HG03439 (cell line): ENCODE measurements at regions not wholly inside any gene's neighbourhood (a gene's known extent, or its start where the extent isn't known, plus 50 kb on each side); places are given as distances from the start of the nearest gene placed in this dataset.
"Not testable (repeated sequence)": the region's sequence is repeated elsewhere in the genome, so short reads cannot be mapped to it uniquely, and the experiment has no call there.

ENCODE experiments used
- ATAC-seq: cut with Tn5 transposase; IDR thresholded peaks from one replicate; pipeline ENCODE4 v1.9.1; 2021; ENCODE audit warnings: mild to moderate bottlenecking, moderate library complexity; ENCODE audit not compliant: unreplicated experiment

DNA sequence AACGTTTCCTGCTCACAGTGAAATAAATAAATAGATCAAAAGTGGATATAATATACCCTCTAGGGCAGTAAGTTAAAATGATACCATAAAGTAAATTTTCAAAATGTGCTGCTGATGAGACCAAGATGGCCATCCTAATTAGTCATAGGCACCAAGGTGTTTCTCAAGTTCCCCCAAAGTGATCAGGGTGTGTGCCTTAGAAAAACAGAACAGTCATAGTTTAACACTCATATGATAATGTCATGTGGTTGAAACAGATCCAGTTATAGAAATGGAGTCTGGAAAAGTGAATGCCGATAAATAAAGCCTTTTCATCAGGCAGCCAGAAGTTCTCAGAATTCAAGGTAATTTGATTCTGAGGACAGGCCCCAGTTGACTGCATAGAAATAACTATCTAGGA is 161.5 kb upstream of the CDKN2B start:
- no peak for ATAC-seq

DNA sequence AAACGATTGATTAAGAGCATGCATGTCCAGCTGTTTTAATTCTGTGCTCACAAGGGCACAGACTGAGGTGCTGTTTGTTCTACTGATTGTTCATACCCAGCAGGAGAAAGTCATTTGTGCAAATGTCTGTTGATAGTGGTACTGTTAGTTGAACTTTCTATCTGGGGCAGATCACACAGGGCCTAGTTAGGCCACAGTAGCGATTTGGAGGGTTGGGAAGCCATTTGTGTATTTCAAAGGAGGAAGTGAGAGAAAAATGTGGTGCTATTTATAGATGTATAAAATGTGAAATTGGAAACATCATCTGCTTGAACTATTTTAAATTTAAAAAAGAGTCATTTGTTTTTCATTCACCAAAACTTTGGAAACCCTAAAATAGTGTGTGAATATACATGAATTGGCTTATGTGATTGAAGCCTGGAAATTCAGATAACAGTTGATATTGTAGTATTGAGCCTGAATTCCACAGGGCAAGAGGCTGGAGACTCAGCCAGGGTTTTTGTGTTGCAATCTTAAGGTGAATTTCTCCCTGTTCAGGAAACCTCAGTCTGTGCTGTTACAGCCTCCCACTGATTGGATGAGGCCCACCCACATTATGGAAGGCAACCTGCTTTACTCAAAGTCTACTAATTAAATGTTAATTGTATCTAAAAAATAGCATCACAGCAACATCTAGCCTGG is 162.0 kb upstream of the CDKN2B start:
- no peak for ATAC-seq

DNA sequence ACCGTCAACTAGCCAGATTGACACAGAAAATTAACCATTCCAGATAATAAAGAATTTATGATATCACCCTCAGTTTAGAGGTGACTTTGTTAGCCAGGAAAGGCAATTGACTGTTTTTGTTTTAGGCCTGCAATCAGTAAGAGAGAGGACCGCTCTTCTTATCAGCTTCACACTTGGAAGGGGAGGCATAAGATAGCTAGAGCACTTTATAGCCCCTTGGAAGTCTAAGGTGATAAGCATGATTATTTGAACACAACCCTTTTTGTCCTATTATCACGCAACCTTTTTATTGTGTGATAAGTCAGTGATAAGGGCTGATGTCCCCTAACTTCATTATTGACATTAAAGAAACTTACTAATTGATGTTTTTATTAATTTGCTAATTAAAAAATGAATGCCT is 162.6 kb upstream of the CDKN2B start:
- no peak for ATAC-seq

DNA sequence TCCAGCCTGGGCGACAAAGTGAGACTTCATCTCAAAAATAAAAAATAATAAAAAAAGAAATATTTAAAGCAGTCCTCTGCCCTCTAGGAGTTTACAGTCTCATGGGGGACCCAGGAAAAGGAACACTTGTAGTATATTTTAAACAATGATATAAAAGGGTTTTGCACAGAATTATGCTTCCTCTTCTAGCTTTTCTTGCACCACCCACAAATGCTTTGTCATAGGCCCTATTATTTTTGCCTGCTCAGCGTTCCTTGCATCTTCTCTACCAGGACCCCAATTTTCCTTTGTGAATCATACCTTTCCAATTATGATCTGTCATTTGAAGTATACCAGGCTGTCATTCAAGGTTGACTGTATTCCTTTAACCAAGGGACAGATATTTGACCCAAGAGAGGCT is 164.8 kb upstream of the CDKN2B start:
- ATAC-seq = no peak

DNA sequence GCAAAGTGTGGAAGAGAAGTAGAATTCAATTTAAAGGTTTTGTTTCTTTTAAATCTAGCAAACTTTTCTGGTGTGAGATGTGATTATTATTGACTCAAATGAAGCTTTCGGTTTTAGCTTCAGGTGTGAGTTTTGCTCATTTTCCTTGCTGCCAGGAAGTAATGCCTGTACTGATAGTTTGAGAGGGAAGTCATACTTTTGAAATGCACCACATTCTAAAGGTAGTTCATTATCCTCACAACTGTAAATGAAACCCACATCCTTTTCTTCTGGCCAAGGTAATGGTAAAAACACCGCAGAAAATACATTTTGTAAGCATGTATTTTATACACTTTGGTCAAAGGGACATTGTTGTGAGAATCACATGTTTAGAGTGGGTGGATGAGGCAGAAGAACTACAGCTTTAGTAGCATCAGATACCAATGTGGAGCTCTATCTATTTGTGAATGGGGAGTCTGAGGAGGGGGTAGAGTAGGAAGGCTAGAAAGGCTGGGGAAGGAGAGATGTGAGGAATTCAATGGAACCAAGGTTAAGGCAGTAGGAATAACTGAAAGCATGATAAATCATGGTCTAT is 167.0 kb upstream of the CDKN2B start:
- no peak for ATAC-seq

DNA sequence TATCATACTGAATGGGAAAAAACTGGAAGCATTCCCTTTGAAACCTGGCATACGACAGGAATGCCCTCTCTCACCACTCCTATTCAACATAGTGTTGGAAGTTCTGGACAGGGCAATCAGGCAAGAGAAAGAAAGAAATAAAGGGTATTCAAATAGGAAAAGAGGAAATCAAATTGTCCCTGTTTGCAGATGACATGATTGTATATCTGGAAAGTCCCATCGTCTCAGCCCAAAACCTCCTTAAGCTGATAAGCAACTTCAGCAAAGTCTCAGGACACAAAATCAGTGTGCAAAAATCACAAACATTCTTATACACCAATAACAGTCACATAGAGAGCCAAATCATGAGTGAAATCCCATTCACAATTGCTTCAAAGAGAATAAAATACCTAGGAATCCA is 171.9 kb upstream of the CDKN2B start:
- not testable (repeated sequence) for ATAC-seq

DNA sequence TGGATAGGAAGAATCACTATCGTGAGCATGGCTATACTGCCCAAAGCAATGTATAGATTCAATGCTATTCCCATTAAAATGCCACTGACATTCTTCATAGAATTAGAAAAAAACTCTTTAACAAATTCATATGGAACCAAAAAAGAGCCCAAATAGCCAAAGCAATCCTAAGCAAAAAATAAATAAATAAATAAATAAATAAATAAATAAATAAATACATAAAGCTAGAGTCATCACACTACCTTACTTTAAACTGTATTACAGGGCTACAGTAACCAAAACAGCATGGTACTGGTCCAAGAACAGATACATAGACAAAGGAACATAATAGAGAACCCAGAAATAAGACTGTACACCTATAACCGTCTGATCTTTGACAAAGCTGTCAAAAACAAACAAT is 180.4 kb upstream of the CDKN2B start:
- no peak for ATAC-seq

DNA sequence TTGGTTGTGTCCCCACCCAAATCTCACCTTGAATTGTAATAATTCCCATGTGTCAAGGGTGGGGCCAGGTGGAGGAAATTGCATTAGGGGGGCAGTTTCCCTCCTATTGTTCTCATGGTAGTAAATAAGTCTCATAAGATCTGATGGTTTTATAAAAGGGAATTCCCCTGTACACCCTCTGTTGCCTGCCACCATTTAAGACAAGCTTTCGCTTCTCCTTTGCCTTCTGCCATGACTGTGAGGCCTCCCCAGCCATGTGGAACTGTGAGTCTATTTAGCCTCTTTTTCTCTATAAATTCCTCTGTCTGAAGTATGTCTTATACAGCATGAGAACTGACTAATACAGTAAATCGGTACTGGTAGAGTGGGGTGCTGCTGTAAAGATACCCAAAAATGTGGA is 187.9 kb upstream of the CDKN2B start:
- ATAC-seq = not testable (repeated sequence)

DNA sequence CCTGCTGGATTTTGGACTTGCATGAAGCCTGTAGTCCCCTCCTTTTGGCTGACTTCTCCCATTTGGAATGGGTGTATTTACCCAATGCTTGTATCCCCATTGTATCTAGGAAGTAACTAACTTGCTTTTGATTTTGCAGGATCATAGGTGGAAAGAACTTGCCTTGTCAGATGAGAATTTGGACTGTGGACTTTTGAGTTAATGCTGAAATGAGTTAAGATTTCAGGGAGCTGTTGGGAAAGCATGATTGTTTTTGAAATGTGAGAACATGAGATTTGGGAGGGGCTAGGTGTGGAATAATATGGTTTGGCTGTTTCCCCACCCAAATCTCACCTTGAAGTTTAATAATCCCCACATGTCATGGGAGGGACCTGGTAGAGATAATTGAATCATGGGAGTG is 189.6 kb upstream of the CDKN2B start:
- no peak for ATAC-seq

DNA sequence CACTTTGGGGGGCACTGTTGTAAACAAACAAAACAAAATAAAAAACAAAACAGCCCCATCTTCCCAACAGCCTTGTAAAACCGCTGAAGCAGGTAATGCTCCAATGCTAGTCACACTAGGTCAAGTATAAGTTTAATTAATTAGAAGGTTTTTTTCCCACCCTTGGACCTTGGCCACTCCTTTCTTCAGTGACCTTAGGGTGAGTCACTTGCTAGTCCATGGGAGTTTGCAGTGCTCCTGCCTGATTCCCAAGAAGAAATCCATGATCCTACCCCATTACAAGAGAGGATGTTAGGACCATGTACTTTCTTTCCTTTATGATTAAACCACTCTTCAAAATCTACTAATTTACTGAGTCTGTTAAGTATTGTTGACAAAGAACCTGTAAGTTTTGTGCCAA is 192.2 kb upstream of the CDKN2B start:
- ATAC-seq = no peak

DNA sequence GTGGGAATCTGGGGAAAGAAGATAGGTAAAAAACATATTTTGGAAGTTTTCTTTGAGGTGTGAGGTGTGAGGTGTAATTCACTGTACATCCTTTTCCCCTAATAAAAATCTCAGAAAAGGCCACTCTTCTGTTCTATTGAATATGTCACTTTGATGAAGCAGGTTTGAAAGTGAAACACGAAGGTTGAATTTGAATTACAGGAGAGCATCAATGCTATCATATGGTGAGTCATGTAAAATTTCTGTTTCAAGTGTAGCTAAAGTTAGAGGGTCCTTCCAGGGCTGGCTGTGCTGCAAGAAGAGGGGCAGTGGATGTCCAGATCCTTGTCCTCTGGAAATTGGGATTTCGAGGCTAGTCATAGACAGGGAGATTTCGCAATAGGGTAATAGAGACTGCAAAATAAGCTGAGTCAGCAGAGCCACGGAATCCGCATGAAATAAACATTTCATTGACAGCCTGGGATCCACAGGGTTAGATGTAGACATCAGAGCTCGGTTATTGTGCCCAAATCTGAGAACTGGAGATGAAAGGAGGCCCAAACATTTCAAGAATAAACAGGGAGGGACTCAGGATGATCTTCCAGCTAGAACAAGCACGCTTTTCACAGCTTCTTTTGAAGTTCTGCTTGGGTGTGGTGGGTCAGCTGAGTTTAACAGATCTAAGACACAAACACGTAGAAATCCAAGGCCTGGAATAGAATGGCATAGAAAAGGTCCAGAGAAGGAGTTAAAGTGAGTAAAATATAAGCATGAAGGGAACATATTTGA is 194.4 kb upstream of the CDKN2B start:
- ATAC-seq = no peak

DNA sequence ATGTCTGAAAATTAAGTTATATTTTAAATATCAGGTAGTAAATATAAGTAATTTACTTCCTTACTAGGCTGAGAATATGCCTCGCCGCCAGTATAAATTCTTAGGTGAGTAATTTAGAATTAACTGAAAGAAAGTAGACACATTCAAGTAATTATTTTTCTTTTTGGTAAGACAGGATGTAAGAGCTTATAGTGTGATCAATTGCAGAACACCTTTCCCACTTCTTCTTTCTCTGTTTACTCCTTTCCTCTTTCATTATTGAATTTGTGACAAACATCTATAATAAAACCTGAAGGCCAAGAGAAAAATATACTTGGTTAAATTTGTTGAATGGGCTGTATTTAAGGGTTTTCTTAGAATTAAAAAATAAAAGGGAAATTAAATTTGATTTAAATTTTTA is 195.1 kb upstream of the CDKN2B start:
- no peak for ATAC-seq

DNA sequence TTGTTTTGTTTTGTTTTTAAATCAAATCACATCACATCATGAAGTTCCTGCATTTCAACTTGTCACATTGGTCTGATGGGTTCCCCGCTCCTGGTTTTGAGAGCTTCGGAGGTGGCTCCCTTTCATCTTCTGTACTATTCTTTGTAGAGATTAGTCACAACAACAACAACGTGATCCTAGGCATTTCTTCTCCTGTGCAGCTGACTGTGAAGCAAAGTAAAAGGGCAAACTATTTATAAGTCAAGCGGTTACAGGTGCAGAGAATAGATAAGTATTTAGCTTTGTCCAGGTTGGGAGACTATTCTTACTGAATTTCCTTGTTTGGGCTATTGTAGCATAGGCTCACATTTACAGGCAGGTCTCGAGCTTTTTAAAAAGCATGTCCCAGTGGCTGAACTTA is 197.7 kb upstream of the CDKN2B start:
- ATAC-seq = no peak

DNA sequence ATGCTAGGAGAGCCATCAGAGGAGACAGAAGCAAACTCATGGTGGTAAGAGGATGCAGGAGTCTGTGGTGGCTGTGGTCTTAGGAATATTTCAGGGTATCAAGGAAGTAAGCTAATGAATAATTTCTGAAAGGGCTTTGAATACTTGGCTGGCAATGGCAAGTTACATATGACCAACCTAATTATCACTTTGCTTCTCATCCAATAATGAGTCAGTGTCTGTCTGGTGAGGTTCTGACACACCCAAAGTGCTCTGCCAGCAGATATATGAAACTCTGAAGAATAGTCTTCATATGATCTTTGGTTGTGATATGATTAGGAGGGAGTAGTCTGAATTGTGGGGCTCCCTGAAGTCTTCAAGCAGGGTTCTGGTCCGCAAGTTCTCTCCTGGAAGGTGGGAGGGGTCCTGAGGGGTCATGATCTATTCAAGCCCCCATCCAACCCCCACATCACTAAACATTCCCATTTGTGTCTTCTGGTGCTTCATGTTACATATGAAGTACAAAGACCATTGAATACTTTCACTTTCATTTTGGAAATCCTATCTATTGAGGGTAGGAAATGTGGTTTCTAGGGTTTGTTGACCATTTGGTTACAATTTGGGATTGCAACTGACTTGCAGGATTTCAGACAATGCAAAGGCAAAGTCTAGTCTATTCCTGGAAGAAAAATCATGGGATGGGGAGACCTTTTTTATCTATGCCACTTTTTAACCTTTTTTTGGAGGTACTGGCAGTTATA is 199.9 kb upstream of the CDKN2B start:
- no peak for ATAC-seq

DNA sequence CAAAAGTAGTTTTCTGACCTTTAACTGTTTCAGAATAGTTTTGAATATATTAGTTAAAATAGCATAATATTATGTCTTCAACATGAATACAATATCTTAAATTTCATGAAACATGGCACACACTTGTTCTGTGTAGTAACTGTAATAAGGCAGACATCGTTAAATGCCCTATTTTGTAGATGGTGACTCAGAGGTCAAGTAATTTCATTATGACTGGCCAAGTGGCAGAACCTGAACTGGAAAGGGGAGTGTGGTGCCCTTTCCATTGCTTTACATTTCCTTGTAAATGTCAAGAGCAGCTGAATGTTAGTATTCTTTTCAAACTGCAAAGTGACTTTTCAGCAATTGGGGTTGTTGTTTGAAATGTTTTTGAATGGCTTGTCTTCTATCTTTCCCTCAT is 201.2 kb upstream of the CDKN2B start:
- no peak for ATAC-seq

DNA sequence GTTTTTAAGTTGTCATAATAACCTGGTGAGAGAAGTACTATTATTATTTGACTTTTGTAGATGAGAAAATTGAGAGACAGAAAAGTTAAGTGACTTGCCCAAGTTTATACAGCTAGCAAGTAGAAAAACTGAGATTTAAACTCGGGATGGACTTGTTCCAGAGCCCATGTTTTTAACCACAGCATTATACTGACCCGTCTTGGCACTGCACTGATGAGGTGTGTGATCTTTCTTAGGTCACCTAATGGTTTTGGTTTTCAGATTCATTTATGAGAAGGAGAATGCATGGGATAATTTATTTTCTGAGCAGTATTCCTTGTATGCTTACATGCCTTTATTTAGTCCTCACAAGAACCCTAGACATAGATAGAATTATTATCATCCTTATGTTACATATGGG is 201.8 kb upstream of the CDKN2B start:
- no peak for ATAC-seq

DNA sequence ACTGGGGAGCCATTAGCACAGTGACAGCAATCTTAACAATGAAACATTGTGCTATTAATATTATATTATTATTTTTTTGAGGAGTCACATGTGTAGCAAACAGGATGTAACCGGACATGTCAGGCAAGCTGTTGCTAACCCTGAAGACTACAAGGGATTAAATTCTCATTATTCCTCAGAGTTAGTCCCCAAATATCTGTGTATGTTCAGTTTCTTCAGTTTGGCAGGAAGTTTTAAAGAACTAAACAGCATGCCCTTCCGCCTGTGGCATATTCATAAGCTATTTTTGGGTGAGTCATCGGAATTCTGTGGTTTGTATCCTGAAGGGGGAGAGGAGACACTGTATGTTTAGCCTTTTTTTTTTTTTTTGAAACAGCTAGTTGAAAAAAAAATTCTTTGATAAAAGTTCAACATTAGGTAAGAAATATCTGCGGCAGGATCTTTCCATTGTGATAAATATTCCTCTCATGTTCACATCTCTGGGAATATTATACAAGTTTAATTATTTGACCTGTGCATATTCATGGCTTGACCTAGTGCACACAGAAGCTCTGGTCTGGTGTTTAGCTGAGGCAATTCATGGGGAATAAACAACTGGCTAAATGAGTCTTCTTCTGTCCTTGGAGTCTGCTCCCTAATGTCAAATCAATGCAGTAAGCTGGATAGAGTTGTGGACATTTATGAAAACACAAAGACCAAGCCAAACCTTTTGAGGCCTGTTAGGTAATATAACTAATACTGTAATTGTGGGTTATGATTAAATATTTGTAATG is 202.7 kb upstream of the CDKN2B start:
- ATAC-seq = no peak

DNA sequence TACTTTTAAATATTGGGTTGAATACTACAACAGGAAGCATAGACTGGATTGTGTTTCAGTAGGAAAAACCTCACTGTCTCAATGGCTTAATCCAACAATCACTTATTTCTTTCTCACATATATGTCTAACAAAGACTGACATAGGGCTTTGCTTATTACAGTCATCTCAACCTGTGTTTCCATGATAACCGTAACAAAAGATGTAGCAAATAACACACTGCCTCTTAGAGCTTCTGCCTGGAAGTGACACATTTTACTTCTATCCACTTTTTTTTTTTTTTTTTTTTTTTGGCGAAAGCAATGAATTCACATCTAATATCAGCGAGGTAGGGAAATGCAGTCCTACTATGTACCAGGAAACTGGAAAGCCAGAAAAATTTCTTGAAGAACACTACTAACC is 204.9 kb upstream of the CDKN2B start:
- ATAC-seq = no peak

DNA sequence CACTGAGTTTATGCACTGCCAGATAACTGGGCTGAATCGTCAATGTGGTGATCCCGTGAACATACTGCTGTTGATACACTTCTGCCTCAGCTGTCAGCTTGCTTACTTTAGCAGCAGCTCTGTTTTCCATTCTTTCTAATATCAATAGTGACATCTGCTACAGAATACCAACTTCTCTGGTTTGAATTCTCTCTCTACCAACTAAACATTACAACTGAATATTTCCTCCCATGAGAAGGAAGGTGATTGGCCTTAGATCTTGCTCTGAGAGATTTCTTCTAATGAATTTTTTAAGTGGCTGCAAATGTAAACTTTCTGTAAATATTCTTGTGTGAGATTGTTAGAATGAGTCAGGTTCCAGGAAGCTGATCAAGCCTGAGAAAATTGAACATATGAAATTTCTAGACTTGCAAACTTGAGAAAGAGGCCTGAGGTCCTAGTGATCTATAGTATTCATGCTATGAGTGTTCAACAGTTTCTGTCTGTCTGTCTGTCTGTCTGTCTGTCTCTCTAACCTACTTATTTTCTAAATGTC is 205.5 kb upstream of the CDKN2B start:
- ATAC-seq = no peak

DNA sequence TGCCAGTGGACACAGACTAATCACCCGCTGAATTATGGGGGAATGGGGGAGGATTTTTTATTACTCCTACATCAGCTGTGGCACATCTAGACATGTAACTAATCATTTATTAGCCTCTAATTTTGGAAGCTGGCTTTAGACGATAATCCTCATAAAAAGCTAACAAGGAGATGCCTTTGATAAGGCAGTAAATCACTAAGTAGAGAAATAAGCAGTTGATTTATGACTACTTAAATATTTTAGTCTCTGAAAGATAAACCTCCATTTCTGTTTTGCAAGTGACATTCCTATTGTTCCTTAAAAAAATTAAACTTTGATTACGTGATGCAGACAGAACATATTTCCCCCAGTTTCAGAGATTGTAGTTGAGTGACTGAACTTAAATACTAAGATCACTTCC is 206.4 kb upstream of the CDKN2B start:
- ATAC-seq = no peak

DNA sequence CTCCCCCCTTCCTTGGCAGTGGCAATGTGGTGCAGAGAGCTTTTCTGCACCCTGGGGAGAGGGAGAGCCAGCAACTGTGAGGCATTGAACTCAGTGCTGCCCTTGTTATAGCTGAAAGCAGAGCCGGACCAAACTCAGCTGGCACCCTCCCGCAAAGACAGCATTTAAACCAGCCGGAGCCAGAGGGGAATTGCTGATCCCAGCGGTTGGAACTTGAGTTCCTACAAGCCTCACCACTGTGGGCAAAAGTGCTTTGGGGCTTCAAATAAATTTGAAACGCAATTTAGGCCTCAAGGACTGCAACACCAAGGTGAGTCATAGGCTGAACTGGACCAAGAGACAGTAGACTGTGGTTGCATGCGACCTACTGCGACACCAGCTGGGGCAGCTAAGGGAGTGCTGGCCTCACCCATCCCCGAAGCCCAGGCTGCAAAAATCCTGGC is 207.6 kb upstream of the CDKN2B start:
- no peak for ATAC-seq
